PC-3 (cell line): ENCODE measurements at regions not wholly inside any gene's neighbourhood (a gene's known extent, or its start where the extent isn't known, plus 50 kb on each side); places are given as distances from the start of the nearest gene placed in this dataset.

Experiments
- EZH2 ChIP-seq: fragments of 300-600 bp; sonication (generic); IDR thresholded peaks from one replicate; pipeline ENCODE4 v1.6.1; 2017; ENCODE audit warnings: antibody characterized with exemption, mild to moderate bottlenecking, low read length; ENCODE audit not compliant: unreplicated experiment
- EZH2phosphoT487 ChIP-seq: fragments of 300-600 bp; sonication (generic); IDR thresholded peaks from 2 replicates; pipeline ENCODE4 v1.6.1; 2018; ENCODE audit warnings: mild to moderate bottlenecking, antibody characterized with exemption, low read length, borderline replicate concordance
- TF ChIP-seq, protein P1 (sequence below): fragments of 300-600 bp; sonication (generic); conservative IDR thresholded peaks from 2 replicates; pipeline ENCODE4 v1.5.1; 2017; ENCODE audit warnings: antibody characterized with exemption, low read depth, mild to moderate bottlenecking, low read length

DNA sequence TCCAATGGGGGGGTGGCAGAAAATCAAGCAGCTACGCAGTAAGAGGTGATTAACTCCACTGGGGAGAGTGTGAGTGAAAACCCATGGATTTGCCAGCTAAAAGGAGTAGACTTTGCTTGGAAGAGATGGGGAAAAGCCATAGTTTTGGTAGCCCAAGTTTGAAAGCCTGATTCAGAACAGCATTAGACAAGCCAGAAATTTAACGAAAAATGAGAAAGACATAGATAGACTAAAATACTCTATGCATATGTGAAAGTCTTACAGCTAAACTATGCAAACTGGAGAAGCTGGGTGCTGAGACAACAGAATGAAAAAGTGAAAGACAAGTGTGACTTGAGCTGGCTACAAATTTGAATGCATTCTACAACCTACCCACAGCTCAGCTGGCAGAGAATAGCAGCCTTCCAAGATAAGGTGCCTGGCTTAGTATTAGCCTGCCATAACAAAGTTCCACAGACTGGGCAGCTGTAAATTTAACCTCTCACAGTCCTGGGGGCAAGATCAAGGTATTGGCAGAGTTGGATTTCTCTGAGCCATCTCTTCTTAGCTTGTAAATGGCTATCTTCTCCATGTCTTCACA lies 156.6 kb downstream of the CDC14C start:
- TF ChIP-seq EZH2 = no peak
- TF ChIP-seq, protein P1, sequence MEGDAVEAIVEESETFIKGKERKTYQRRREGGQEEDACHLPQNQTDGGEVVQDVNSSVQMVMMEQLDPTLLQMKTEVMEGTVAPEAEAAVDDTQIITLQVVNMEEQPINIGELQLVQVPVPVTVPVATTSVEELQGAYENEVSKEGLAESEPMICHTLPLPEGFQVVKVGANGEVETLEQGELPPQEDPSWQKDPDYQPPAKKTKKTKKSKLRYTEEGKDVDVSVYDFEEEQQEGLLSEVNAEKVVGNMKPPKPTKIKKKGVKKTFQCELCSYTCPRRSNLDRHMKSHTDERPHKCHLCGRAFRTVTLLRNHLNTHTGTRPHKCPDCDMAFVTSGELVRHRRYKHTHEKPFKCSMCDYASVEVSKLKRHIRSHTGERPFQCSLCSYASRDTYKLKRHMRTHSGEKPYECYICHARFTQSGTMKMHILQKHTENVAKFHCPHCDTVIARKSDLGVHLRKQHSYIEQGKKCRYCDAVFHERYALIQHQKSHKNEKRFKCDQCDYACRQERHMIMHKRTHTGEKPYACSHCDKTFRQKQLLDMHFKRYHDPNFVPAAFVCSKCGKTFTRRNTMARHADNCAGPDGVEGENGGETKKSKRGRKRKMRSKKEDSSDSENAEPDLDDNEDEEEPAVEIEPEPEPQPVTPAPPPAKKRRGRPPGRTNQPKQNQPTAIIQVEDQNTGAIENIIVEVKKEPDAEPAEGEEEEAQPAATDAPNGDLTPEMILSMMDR = no peak
- TF ChIP-seq EZH2phosphoT487 = no peak
